ENCODE measurements at regions not wholly inside any gene's neighbourhood (a gene's known extent, or its start where the extent isn't known, plus 50 kb on each side); places are given as distances from the start of the nearest gene placed in this dataset.
A peak's percentile ranks its signal among the peaks of the same experiment; 100 is the strongest.

- Histone ChIP-seq H2AFZ (ENCODE audit: low read length) (no peak overlapping the region), H3K4me2 (ENCODE audit: extremely low read depth, insufficient read depth, low read length) (no peak overlapping the region), H3K27ac (ENCODE audit: insufficient read depth, low read length) (no peak overlapping the region), H3K4me1 (ENCODE audit: control insufficient read depth, extremely low read depth, insufficient read depth, low read length) (no peaks in the 10 kb centered on the region), H4K20me1 (ENCODE audit: control insufficient read depth, extremely low read depth, insufficient read depth, low read length) (no peaks in the 10 kb centered on the region), H3K4me3 (replicated peaks in 1 of 4; ENCODE audit: control extremely low read depth in 1 of 4, insufficient read depth in 1 of 4, low read depth in 3 of 4, low read length in 4 of 4) (no peak overlapping the region), H3K79me2 (ENCODE audit: control insufficient read depth, insufficient read depth, low read length) (no peaks in the 10 kb centered on the region), H3K9ac (ENCODE audit: insufficient read depth, low read length) (no peak overlapping the region), H3K9me3 (ENCODE audit: control insufficient read depth, insufficient read depth, low read depth, low read length) (no peaks in the 10 kb centered on the region), H3K36me3 (ENCODE audit: control insufficient read depth, insufficient read depth, low read length) (no peaks in the 10 kb centered on the region), H3K27me3 (ENCODE audit: control insufficient read depth, insufficient read depth, low read length) (no peaks in the 10 kb centered on the region)
- no peak for DNase-seq (ENCODE audit: low read depth in 2 of 2)
- TF ChIP-seq EZH2 (IDR thresholded peaks at IDR 0.05; ENCODE audit: low read length, missing control alignments) (no peak), CTCF (conservative IDR thresholded peaks at IDR 0.05 in 1 of 2, IDR thresholded peaks at IDR 0.05 in 1 of 2; ENCODE audit: low read depth in 1 of 2, low read length in 2 of 2) (no peak)
These were observed 326.1 kb upstream of the ROPN1 start for GRCh38 chr3:124318014-124318413.

- no peak for TF ChIP-seq EZH2 (IDR thresholded peaks at IDR 0.05; ENCODE audit: low read length, missing control alignments)
- no peak for TF ChIP-seq CTCF (conservative IDR thresholded peaks at IDR 0.05 in 1 of 2, IDR thresholded peaks at IDR 0.05 in 1 of 2; ENCODE audit: low read depth in 1 of 2, low read length in 2 of 2)
- H2AFZ ChIP-seq (ENCODE audit: low read length), result no peak overlapping the region
- H3K9me3 ChIP-seq (ENCODE audit: control insufficient read depth, insufficient read depth, low read depth, low read length), result no peaks in the 10 kb centered on the region
- no peaks in the 10 kb centered on the region for H4K20me1 ChIP-seq (ENCODE audit: control insufficient read depth, extremely low read depth, insufficient read depth, low read length)
- peaks cover 1% of the 10 kb centered on the region for H3K27me3 ChIP-seq (ENCODE audit: control insufficient read depth, insufficient read depth, low read length)
- H3K4me1 ChIP-seq (ENCODE audit: control insufficient read depth, extremely low read depth, insufficient read depth, low read length), result no peaks in the 10 kb centered on the region
- DNase-seq (ENCODE audit: low read depth in 2 of 2), result no peak
- H3K9ac ChIP-seq (ENCODE audit: insufficient read depth, low read length), result no peak overlapping the region
- no peak overlapping the region for H3K27ac ChIP-seq (ENCODE audit: insufficient read depth, low read length)
- H3K4me2 ChIP-seq (ENCODE audit: extremely low read depth, insufficient read depth, low read length), result no peak overlapping the region
- H3K79me2 ChIP-seq (ENCODE audit: control insufficient read depth, insufficient read depth, low read length), result no peaks in the 10 kb centered on the region
- H3K36me3 ChIP-seq (ENCODE audit: control insufficient read depth, insufficient read depth, low read length), result no peaks in the 10 kb centered on the region
- H3K4me3 ChIP-seq (replicated peaks in 1 of 4; ENCODE audit: control extremely low read depth in 1 of 4, insufficient read depth in 1 of 4, low read depth in 3 of 4, low read length in 4 of 4), result no peak overlapping the region
These were observed 326.7 kb upstream of the ROPN1 start for GRCh38 chr3:124318656-124319055.

- Histone ChIP-seq H3K27me3 (ENCODE audit: control insufficient read depth, insufficient read depth, low read length) (peaks cover 3% of the 10 kb centered on the region), H3K79me2 (ENCODE audit: control insufficient read depth, insufficient read depth, low read length) (no peaks in the 10 kb centered on the region), H3K9me3 (ENCODE audit: control insufficient read depth, insufficient read depth, low read depth, low read length) (no peaks in the 10 kb centered on the region), H3K9ac (ENCODE audit: insufficient read depth, low read length) (no peak overlapping the region), H4K20me1 (ENCODE audit: control insufficient read depth, extremely low read depth, insufficient read depth, low read length) (no peaks in the 10 kb centered on the region), H3K4me3 (replicated peaks in 1 of 4; ENCODE audit: control extremely low read depth in 1 of 4, insufficient read depth in 1 of 4, low read depth in 3 of 4, low read length in 4 of 4) (no peak overlapping the region), H3K27ac (ENCODE audit: insufficient read depth, low read length) (no peak overlapping the region), H3K4me1 (ENCODE audit: control insufficient read depth, extremely low read depth, insufficient read depth, low read length) (no peaks in the 10 kb centered on the region), H3K4me2 (ENCODE audit: extremely low read depth, insufficient read depth, low read length) (no peak overlapping the region), H2AFZ (ENCODE audit: low read length) (no peak overlapping the region), H3K36me3 (ENCODE audit: control insufficient read depth, insufficient read depth, low read length) (no peaks in the 10 kb centered on the region)
- no peak for TF ChIP-seq EZH2 (IDR thresholded peaks at IDR 0.05; ENCODE audit: low read length, missing control alignments)
- no peak for TF ChIP-seq CTCF (conservative IDR thresholded peaks at IDR 0.05 in 1 of 2, IDR thresholded peaks at IDR 0.05 in 1 of 2; ENCODE audit: low read depth in 1 of 2, low read length in 2 of 2)
- DNase-seq (ENCODE audit: low read depth in 2 of 2), result peak in 1 of 2 donors; percentile 51
These were observed 329.1 kb upstream of the ROPN1 start for GRCh38 chr3:124320976-124321375.

All from fibroblast of lung (primary cell).